GM23248 (cell line): ENCODE measurements at regions not wholly inside any gene's neighbourhood (a gene's known extent, or its start where the extent isn't known, plus 50 kb on each side); places are given as distances from the start of the nearest gene placed in this dataset.

ENCODE experiments used
- DNase-seq: peaks from one replicate; pipeline ENCODE4 v3.0.0-alpha.2; 2015
- H2AFZ ChIP-seq: fragments of 200-600 bp; sonication (generic); 2 replicates; pipeline ENCODE4 v1.6.1; 2016; ENCODE audit warnings: antibody characterized with exemption
- H3F3A ChIP-seq: fragments of 200-600 bp; sonication (generic); 2 replicates; pipeline ENCODE4 v1.6.1; 2016; ENCODE audit warnings: mild to moderate bottlenecking, antibody characterized with exemption, mixed run types; ENCODE audit not compliant: insufficient read depth
- H3K27ac ChIP-seq: fragments of 200-600 bp; sonication (generic); 2 replicates; pipeline ENCODE4 v1.5.1; 2016; ENCODE audit warnings: mild to moderate bottlenecking
- H3K27me3 ChIP-seq: fragments of 200-600 bp; sonication (generic); replicated peaks from 2 replicates; pipeline ENCODE4 v1.6.1; 2016; ENCODE audit warnings: mild to moderate bottlenecking; ENCODE audit not compliant: insufficient read depth
- H3K36me3 ChIP-seq: fragments of 200-600 bp; sonication (generic); 2 replicates; pipeline ENCODE4 v1.6.1; 2016; ENCODE audit warnings: low read depth, mild to moderate bottlenecking
- H3K4me1 ChIP-seq: fragments of 200-600 bp; sonication (generic); 2 replicates; pipeline ENCODE4 v1.6.1; 2016; ENCODE audit warnings: mild to moderate bottlenecking; ENCODE audit not compliant: insufficient read depth
- H3K4me2 ChIP-seq: fragments of 200-600 bp; sonication (generic); one replicate; pipeline ENCODE4 v1.6.1; 2016; ENCODE audit warnings: mild to moderate bottlenecking; ENCODE audit not compliant: unreplicated experiment
- H3K4me3 ChIP-seq: fragments of 200-600 bp; sonication (generic); 2 replicates; pipeline ENCODE4 v1.5.1; 2016; ENCODE audit warnings: mild to moderate bottlenecking
- H3K79me2 ChIP-seq: fragments of 200-600 bp; sonication (generic); 2 replicates; pipeline ENCODE4 v1.6.1; 2016; ENCODE audit warnings: mild to moderate bottlenecking; ENCODE audit not compliant: insufficient read depth
- H3K9ac ChIP-seq: fragments of 200-600 bp; sonication (generic); 2 replicates; pipeline ENCODE4 v1.6.1; 2016; ENCODE audit warnings: mild to moderate bottlenecking
- H3K9me2 ChIP-seq: fragments of 200-600 bp; sonication (generic); 2 replicates; pipeline ENCODE4 v1.6.1; 2016; ENCODE audit warnings: mixed run types, mild to moderate bottlenecking, moderate library complexity; ENCODE audit not compliant: insufficient read depth
- H3K9me3 ChIP-seq: fragments of 200-600 bp; sonication (generic); one replicate; pipeline ENCODE4 v1.6.1; 2017; ENCODE audit warnings: low read depth
- H4K20me1 ChIP-seq: fragments of 200-600 bp; sonication (generic); 2 replicates; pipeline ENCODE4 v1.6.0; 2016; ENCODE audit not compliant: insufficient read depth
- EZH2 ChIP-seq: fragments of 200-600 bp; sonication (generic); IDR thresholded peaks from 2 replicates; pipeline ENCODE4 v1.6.1; 2018; ENCODE audit warnings: antibody characterized with exemption, mild to moderate bottlenecking; ENCODE audit not compliant: insufficient read depth, poor library complexity, severe bottlenecking
- EZH2phosphoT487 ChIP-seq: fragments of 200-600 bp; sonication (generic); IDR thresholded peaks from 2 replicates; pipeline ENCODE4 v1.6.1; 2018; ENCODE audit warnings: antibody characterized with exemption, moderate library complexity, mild to moderate bottlenecking, low read depth; ENCODE audit not compliant: insufficient read depth
- WGBS, 2 experiments: methylation state at CpG; one replicate each; pipeline ENCODE4 v1.1.6; 2015 to 2017; ENCODE audit warnings: low lambda C conversion rate in 2 of 2, low coverage in 1 of 2; ENCODE audit errors: missing lambda C conversion rate in 2 of 2; 5-methylcytosine and 5-hydroxymethylcytosine counted together
- in situ Hi-C: fragments of 300-500 bp; cut with MboI; formaldehyde crosslinking; loops from 2 replicates; pipeline ENCODE4 v1.15.0; 2020

DNA sequence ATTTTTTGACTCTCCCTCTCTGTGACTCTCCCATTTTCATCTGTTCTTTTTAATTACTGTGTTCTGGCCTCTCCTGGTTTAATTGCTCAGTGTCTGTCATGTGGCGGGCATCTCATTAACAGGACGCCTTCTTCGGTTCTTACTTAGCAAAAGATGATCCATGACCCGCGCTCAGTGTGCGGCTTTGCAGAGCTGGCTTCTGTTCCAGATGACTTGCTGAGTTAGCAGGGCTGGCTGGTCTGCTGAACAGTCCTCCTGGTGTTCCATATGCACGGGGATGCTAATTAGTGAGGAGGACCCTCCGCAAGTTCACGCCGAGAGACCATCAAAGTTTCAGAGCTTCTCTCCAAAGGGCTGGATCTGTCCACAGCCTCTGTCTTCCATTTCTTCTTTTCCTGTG lies 258.6 kb upstream of the MKI67 start:
- Histone ChIP-seq H3K9me2 (no peaks in the 10 kb centered on the region), H3K36me3 (no peaks in the 10 kb centered on the region), H3F3A (no peaks in the 10 kb centered on the region), H3K9ac (no peak overlapping the region), H3K9me3 (no peaks in the 10 kb centered on the region), H3K4me2 (no peak overlapping the region), H3K4me3 (no peak overlapping the region), H3K4me1 (no peaks in the 10 kb centered on the region), H3K27ac (no peak overlapping the region), H4K20me1 (no peaks in the 10 kb centered on the region), H3K27me3 (no peaks in the 10 kb centered on the region), H3K79me2 (no peaks in the 10 kb centered on the region), H2AFZ (no peak overlapping the region)
- TF ChIP-seq EZH2phosphoT487 = no peak
- no peak for TF ChIP-seq EZH2
- DNase-seq = no peak
- in situ Hi-C loops = no loop called here
- WGBS, 2 experiments = 60 to 62% methylated on average over 10 of the region's 10 CpGs

DNA sequence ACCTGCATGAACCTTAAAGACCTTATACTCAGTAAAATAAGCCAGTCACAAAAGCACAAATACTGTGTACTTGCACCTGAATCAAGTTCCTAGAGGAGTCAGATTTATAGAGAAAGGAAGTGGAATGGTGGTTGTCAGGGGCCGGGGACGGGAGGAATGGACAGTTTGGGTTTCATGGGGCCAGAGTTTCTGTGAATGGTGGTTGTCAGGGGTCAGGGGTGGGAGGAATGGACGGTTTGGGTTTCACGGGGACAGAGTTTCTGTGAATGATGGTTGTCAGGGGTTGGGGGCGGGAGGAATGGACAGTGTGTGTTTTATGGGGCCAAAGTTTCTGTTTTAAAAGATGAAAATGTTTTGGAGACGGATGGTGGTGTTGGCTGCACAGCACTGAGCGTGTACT lies 260.0 kb upstream of the MKI67 start:
- Histone ChIP-seq H3K4me3 (no peak overlapping the region), H3K9me3 (no peaks in the 10 kb centered on the region), H3K4me1 (no peaks in the 10 kb centered on the region), H4K20me1 (no peaks in the 10 kb centered on the region), H3K36me3 (no peaks in the 10 kb centered on the region), H3K27ac (no peak overlapping the region), H3K9me2 (no peaks in the 10 kb centered on the region), H3K9ac (no peak overlapping the region), H3K4me2 (no peak overlapping the region), H3F3A (no peaks in the 10 kb centered on the region), H3K27me3 (no peaks in the 10 kb centered on the region), H2AFZ (no peak overlapping the region), H3K79me2 (no peaks in the 10 kb centered on the region)
- in situ Hi-C loops = no loop called here
- no peak for DNase-seq
- 11 to 17% methylated on average over 6 to 7 of the region's 7 CpGs for WGBS, 2 experiments
- TF ChIP-seq EZH2phosphoT487 (no peak), EZH2 (no peak)

DNA sequence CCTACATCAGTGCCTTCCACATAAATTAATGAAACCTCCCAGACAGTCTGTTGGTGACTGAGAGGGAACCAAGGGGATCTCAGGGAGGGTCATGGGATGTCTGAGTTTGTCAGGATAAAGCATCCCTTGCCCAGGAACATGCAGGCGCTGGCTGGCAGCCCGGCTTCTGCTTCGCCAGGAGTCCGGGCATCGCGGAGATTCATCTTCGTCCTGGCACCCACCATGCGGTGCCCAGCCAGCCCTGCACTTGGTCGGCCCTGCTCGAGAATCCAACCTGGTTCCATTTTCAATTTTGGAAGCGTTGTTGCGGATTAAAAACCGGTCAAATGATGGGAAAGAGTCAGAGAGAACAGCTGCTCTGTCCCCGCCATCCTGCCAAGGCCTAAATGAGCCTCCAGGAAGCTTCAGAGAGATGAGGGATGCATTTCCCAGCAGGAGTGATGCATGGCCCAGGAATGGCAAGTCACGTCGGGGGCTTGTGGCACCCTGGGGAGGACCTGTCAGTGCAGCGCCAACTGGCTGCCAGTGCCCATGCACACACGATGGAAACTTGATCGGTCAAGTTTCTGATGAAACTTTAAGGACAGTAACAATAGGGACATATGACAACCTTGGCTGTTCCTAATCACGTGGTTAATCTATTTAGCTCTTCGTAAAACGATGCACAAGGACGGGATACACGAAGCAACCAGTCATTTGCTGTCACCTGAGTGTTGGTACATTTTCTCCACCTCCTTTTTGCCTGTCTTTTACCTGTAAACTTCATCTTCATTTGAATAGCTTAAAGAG lies 260.8 kb upstream of the MKI67 start:
- in situ Hi-C loops = no loop called here

DNA sequence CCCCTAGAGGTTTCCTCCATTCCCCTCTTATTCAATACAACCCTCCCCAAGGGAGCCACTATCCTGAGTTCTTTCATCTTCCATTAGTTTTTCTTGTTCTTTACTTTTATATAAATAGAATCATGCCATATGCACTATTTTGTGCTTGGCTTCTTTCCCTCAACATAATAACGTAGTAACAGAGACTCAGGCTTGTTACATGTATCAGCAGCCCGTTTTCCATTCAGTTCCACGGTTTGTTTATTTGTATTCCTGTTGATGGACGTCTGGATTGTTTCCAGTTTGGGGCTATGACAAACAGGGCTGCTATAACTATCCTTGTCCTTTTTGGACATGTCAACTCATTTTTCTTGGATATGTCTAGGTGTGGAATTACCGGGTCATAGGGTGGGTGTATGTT lies 264.4 kb upstream of the MKI67 start:
- WGBS, 2 experiments = 5 to 9% methylated on average over 5 of the region's 5 CpGs

More for the DNA sequence above, 260.8 kb upstream of the MKI67 start:
- H3K9me3 ChIP-seq = no peaks in the 10 kb centered on the region
- TF ChIP-seq EZH2 (no peak), EZH2phosphoT487 (no peak)
- no peak overlapping the region for H3K27ac ChIP-seq
- H2AFZ ChIP-seq = no peak overlapping the region
- no peaks in the 10 kb centered on the region for H3K79me2 ChIP-seq
- no peaks in the 10 kb centered on the region for H3K9me2 ChIP-seq
- DNase-seq = no peak
- H3F3A ChIP-seq = no peaks in the 10 kb centered on the region
- no peak overlapping the region for H3K9ac ChIP-seq
- no peaks in the 10 kb centered on the region for H4K20me1 ChIP-seq
- H3K36me3 ChIP-seq = no peaks in the 10 kb centered on the region
- H3K4me2 ChIP-seq = no peak overlapping the region
- WGBS, 2 experiments = 45 to 49% methylated on average over 24 of the region's 24 CpGs
- no peaks in the 10 kb centered on the region for H3K27me3 ChIP-seq
- H3K4me1 ChIP-seq = no peaks in the 10 kb centered on the region
- no peak overlapping the region for H3K4me3 ChIP-seq

More for the DNA sequence above, 264.4 kb upstream of the MKI67 start:
- no peaks in the 10 kb centered on the region for H3K4me1 ChIP-seq
- in situ Hi-C loops = no loop called here
- H3K27ac ChIP-seq = no peak overlapping the region
- H3K4me2 ChIP-seq = no peak overlapping the region
- DNase-seq = no peak
- H3K4me3 ChIP-seq = no peak overlapping the region
- H3K79me2 ChIP-seq = no peaks in the 10 kb centered on the region
- H3K9ac ChIP-seq = no peak overlapping the region
- H4K20me1 ChIP-seq = no peaks in the 10 kb centered on the region
- H3K36me3 ChIP-seq = no peaks in the 10 kb centered on the region
- no peaks in the 10 kb centered on the region for H3K9me3 ChIP-seq
- no peaks in the 10 kb centered on the region for H3K9me2 ChIP-seq
- H3F3A ChIP-seq = no peaks in the 10 kb centered on the region
- H2AFZ ChIP-seq = no peak overlapping the region
- TF ChIP-seq EZH2 (no peak), EZH2phosphoT487 (no peak)
- no peaks in the 10 kb centered on the region for H3K27me3 ChIP-seq
